HG03521 (cell line): ENCODE measurements at regions not wholly inside any gene's neighbourhood (a gene's known extent, or its start where the extent isn't known, plus 50 kb on each side); places are given as distances from the start of the nearest gene placed in this dataset.

Source experiments
- ATAC-seq: cut with Tn5 transposase; IDR thresholded peaks from one replicate; pipeline ENCODE4 v1.9.1; 2021; ENCODE audit warnings: mild to moderate bottlenecking, moderate library complexity; ENCODE audit not compliant: unreplicated experiment

DNA sequence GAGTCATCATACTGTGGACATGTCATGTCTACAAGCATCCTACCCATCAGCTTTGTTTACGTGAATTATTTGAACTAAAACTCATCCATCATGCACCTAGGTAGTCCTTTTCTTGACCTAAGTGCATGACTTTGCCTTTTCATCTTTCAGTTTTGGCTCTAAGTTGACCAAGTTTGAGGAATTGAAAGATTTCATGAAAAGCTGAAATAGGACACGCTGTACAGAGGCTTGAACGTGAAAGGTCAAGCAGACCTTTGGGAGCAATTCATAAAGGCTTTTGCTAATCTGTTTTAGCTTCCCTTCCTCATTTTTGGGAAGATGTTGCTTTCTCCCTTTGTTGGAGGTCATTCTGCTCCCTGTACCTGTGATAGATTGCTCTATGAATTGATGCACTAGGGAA lies 55.1 kb upstream of the MLIP start:
- no peak for ATAC-seq

DNA sequence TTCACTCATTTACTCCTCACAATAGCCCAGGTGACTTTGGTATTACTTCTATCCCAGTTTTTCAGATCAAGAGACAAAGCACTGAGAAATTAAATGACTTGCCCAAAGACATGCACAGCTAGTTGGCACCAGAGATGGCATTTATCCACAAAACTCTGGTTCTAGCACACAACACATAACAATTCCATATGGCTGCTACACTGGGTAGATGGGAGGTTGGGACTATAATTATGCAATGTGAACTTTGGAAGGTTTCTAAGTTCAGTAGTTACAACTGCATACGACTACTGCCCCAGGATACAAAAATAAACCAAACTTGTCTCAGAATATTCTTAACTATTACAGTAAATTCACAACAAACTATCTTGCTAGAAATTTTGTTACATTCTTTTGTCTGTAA lies 54.2 kb upstream of the MLIP start:
- no peak for ATAC-seq

DNA sequence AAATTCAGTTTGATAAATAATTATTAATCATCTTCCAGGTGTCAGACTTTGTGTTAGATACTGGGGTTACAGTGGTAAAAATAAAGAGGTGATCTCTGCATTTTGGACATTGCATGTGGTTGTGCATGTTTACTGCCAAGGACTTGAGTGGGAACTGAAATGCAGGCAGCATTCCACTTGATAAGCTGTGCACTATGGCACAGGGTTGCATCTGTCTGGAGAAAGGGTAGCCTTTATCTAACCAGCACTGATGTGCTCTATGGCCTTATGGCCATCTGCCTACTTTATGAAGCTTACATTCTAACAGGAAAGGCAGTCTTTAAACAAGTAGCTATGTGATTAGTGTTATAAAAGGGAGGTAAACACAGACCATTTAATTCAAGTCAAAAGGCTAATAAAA lies 53.0 kb upstream of the MLIP start:
- ATAC-seq = no peak

GRCh38 chr6:54059683-54060082 lies 51.6 kb upstream of the MLIP start:
- no peak for ATAC-seq

GRCh38 chr6:54060286-54060685 lies 51.0 kb upstream of the MLIP start:
- ATAC-seq = no peak
